Type B pancreatic cell (in vitro differentiated cells): ENCODE measurements at regions not wholly inside any gene's neighbourhood (a gene's known extent, or its start where the extent isn't known, plus 50 kb on each side); places are given as distances from the start of the nearest gene placed in this dataset.

ENCODE experiments used
- DNase-seq: peaks from one replicate; pipeline ENCODE4 v3.0.0; 2021; ENCODE audit warnings: mixed read lengths; ENCODE audit not compliant: unreplicated experiment; ENCODE audit errors: extremely low spot score
- H3K27ac Mint-ChIP-seq: 2 replicates; pipeline ENCODE4 v1.8.0; 2021; ENCODE audit warnings: mild to moderate bottlenecking, mixed read lengths
- H3K27me3 Mint-ChIP-seq: 2 replicates; pipeline ENCODE4 v1.8.0; 2021; ENCODE audit warnings: mixed read lengths
- H3K36me3 Mint-ChIP-seq: 2 replicates; pipeline ENCODE4 v1.8.0; 2021; ENCODE audit warnings: mixed read lengths
- H3K4me1 Mint-ChIP-seq: one replicate; pipeline ENCODE4 v1.8.0; 2021; ENCODE audit warnings: mixed read lengths; ENCODE audit not compliant: unreplicated experiment
- H3K4me3 Mint-ChIP-seq: 2 replicates; pipeline ENCODE4 v1.8.0; 2021; ENCODE audit warnings: mild to moderate bottlenecking, mixed read lengths
- H3K9me3 Mint-ChIP-seq: 2 replicates; pipeline ENCODE4 v1.8.0; 2021; ENCODE audit warnings: mixed read lengths
- CTCF ChIP-seq: fragments of 200-600 bp; sonication (generic); conservative IDR thresholded peaks from 2 replicates; pipeline ENCODE4 v1.5.0; 2021; ENCODE audit warnings: antibody characterized with exemption, mild to moderate bottlenecking

DNA sequence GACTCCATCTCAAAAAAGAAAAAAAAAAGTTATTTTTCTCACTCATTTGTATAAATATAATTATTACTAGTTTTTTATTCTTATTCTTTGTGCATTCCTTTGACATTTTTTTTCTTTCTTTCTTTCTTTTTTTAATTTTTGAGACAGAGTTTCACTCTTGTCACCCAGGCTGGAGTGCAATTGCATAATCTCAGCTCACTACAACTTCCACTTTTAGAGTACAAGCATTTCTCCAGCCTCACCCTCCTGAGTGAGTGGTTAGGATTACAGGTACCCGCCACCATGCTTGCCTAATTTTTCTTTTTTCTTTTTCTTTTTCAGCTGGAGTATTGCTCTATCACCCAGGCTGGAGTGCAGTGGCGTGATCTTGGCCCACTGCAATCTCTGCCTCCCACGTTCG is 51.4 kb upstream of the JARID2 start:
- no peaks in the 10 kb centered on the region for H3K9me3 Mint-ChIP-seq
- no peak overlapping the region for H3K4me3 Mint-ChIP-seq
- no peak for DNase-seq
- H3K27ac Mint-ChIP-seq, result no peak overlapping the region
- H3K36me3 Mint-ChIP-seq, result no peaks in the 10 kb centered on the region
- no peak for TF ChIP-seq CTCF
- H3K27me3 Mint-ChIP-seq, result no peaks in the 10 kb centered on the region
- no peaks in the 10 kb centered on the region for H3K4me1 Mint-ChIP-seq
